IPS-15b (cell line): ENCODE measurements at regions not wholly inside any gene's neighbourhood (a gene's known extent, or its start where the extent isn't known, plus 50 kb on each side); places are given as distances from the start of the nearest gene placed in this dataset.

Experiments
- H3K27me3 ChIP-seq: one replicate; pipeline ENCODE4 v1.6.1; 2013; ENCODE audit warnings: low read length; ENCODE audit not compliant: control insufficient read depth, insufficient read depth
- H3K36me3 ChIP-seq: one replicate; pipeline ENCODE4 v1.6.1; 2013; ENCODE audit warnings: low read length; ENCODE audit not compliant: control insufficient read depth, insufficient read depth
- H3K4me1 ChIP-seq: one replicate; pipeline ENCODE4 v1.6.1; 2013; ENCODE audit warnings: mild to moderate bottlenecking, low read length; ENCODE audit not compliant: control insufficient read depth, insufficient read depth
- H3K4me3 ChIP-seq: one replicate; pipeline ENCODE4 v1.5.1; 2013; ENCODE audit warnings: low read depth, low read length
- H3K9ac ChIP-seq: one replicate; pipeline ENCODE4 v1.6.1; 2013; ENCODE audit warnings: low read depth, mild to moderate bottlenecking, low read length
- H3K9me3 ChIP-seq: one replicate; pipeline ENCODE4 v1.6.1; 2013; ENCODE audit warnings: mild to moderate bottlenecking, low read length; ENCODE audit not compliant: control insufficient read depth, insufficient read depth

- Histone ChIP-seq H3K9ac (no peak overlapping the region), H3K9me3 (no peaks in the 10 kb centered on the region), H3K4me1 (no peaks in the 10 kb centered on the region), H3K36me3 (no peaks in the 10 kb centered on the region), H3K27me3 (no peaks in the 10 kb centered on the region), H3K4me3 (no peak overlapping the region)
These were observed 560.0 kb upstream of the KLHL1 start for GRCh38 chr13:70668293-70668692.

GRCh38 chr13:70666883-70667556 is 558.8 kb upstream of the KLHL1 start:
- H3K36me3 ChIP-seq: no peaks in the 10 kb centered on the region
- no peaks in the 10 kb centered on the region for H3K4me1 ChIP-seq
- H3K4me3 ChIP-seq: no peak overlapping the region
- no peaks in the 10 kb centered on the region for H3K27me3 ChIP-seq
- no peaks in the 10 kb centered on the region for H3K9me3 ChIP-seq
- no peak overlapping the region for H3K9ac ChIP-seq

GRCh38 chr13:70662231-70662940 is 554.1 kb upstream of the KLHL1 start:
- Histone ChIP-seq H3K27me3 (no peaks in the 10 kb centered on the region), H3K36me3 (no peaks in the 10 kb centered on the region), H3K4me3 (no peak overlapping the region), H3K9ac (no peak overlapping the region), H3K9me3 (no peaks in the 10 kb centered on the region), H3K4me1 (no peaks in the 10 kb centered on the region)

GRCh38 chr13:70644052-70644451 is 535.8 kb upstream of the KLHL1 start:
- H3K36me3 ChIP-seq: no peaks in the 10 kb centered on the region
- no peaks in the 10 kb centered on the region for H3K9me3 ChIP-seq
- H3K9ac ChIP-seq: no peak overlapping the region
- no peaks in the 10 kb centered on the region for H3K4me1 ChIP-seq
- no peak overlapping the region for H3K4me3 ChIP-seq
- no peaks in the 10 kb centered on the region for H3K27me3 ChIP-seq

DNA sequence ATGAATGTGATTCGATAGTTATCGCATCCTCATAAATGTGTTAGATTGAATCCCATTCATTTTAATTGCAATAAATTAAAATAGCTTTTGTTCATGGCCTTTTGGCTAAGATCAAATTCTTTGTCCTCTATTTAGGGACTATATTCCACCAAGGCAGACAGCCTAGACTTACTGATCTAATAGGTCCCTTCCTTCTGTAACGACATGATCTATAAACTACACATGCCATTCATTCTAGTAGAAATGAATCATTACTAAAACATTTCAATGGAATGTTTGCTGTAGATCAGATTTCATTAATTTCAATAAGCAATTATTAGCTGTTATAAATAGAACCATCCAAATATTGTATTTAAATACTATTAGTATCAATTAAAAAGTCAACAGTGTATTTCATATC is 526.6 kb upstream of the KLHL1 start:
- no peaks in the 10 kb centered on the region for H3K36me3 ChIP-seq
- H3K4me3 ChIP-seq: no peak overlapping the region
- H3K4me1 ChIP-seq: no peaks in the 10 kb centered on the region
- H3K27me3 ChIP-seq: peaks cover 32% of the 10 kb centered on the region
- no peaks in the 10 kb centered on the region for H3K9me3 ChIP-seq
- no peak overlapping the region for H3K9ac ChIP-seq

GRCh38 chr13:70630247-70630646 is 522.0 kb upstream of the KLHL1 start:
- Histone ChIP-seq H3K9ac (no peak overlapping the region), H3K9me3 (no peaks in the 10 kb centered on the region), H3K27me3 (peaks cover 64% of the 10 kb centered on the region), H3K36me3 (no peaks in the 10 kb centered on the region), H3K4me3 (no peak overlapping the region), H3K4me1 (no peaks in the 10 kb centered on the region)

DNA sequence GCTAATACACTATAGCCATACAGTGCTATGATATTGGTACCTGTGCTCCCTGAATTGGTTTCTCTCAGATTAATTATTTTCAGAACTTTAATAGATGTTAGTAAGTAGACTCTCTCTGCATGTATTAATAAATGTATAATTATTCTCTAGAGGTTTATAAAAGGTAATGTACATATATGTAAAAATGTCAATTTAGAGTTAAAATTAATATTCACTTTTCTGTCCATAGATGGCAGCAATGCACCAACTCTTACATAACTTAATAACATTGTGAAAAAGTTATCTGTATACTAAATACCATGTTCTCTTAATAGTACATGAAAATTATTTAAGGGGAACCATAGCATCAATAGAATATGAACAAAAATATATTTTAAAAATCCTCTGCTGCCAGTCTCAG is 515.0 kb upstream of the KLHL1 start:
- H3K9ac ChIP-seq: no peak overlapping the region
- H3K9me3 ChIP-seq: no peaks in the 10 kb centered on the region
- H3K27me3 ChIP-seq: peaks cover 15% of the 10 kb centered on the region
- no peaks in the 10 kb centered on the region for H3K4me1 ChIP-seq
- no peaks in the 10 kb centered on the region for H3K36me3 ChIP-seq
- H3K4me3 ChIP-seq: no peak overlapping the region

GRCh38 chr13:70622796-70623195 is 514.5 kb upstream of the KLHL1 start:
- Histone ChIP-seq H3K9ac (no peak overlapping the region), H3K27me3 (peaks cover 10% of the 10 kb centered on the region), H3K4me3 (no peak overlapping the region), H3K36me3 (no peaks in the 10 kb centered on the region), H3K9me3 (no peaks in the 10 kb centered on the region), H3K4me1 (no peaks in the 10 kb centered on the region)

DNA sequence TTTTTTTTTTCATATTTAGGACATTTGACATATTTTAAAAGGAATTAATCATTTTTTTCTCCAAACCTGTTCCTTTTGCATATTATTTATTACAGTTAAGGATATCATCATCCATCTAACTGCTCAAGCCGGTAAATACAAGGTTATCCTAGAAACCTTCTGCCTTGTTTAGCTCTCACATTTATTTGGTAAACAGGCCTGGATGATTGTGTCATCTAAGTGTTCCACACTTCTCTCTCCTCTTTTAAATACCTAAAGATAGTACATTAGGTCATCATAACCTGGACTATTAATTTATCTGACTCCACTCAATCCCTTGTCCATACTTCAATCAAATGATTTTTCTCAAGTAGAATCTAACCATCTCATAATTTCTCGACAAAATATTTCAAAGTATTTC is 511.7 kb upstream of the KLHL1 start:
- no peak overlapping the region for H3K9ac ChIP-seq
- H3K9me3 ChIP-seq: no peaks in the 10 kb centered on the region
- H3K4me3 ChIP-seq: no peak overlapping the region
- H3K4me1 ChIP-seq: no peaks in the 10 kb centered on the region
- H3K27me3 ChIP-seq: no peaks in the 10 kb centered on the region
- no peaks in the 10 kb centered on the region for H3K36me3 ChIP-seq

DNA sequence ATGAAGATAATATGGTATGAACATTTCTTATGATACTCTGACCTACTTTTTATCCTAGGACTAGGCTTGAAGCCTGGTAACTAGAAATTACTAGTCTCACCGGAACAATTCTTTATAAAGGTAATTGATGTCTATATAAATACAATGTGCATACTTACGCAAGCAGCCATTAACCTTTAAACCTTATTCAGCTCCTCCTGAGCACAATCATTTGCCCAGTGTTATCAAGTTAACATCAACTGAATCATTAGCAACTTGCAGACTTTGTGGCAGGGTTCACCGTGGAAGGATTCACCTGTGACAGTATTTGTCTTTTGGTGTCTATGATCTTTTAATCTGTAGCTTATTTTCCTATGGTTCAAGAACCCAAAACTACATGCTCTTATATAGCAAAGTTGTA is 508.6 kb upstream of the KLHL1 start:
- Histone ChIP-seq H3K9me3 (no peaks in the 10 kb centered on the region), H3K4me1 (no peaks in the 10 kb centered on the region), H3K27me3 (no peaks in the 10 kb centered on the region), H3K4me3 (no peak overlapping the region), H3K9ac (no peak overlapping the region), H3K36me3 (no peaks in the 10 kb centered on the region)

- Histone ChIP-seq H3K9ac (no peak overlapping the region), H3K9me3 (no peaks in the 10 kb centered on the region), H3K27me3 (no peaks in the 10 kb centered on the region), H3K4me3 (no peak overlapping the region), H3K36me3 (no peaks in the 10 kb centered on the region), H3K4me1 (no peaks in the 10 kb centered on the region)
These were observed 505.0 kb upstream of the KLHL1 start for GRCh38 chr13:70613295-70613694.

DNA sequence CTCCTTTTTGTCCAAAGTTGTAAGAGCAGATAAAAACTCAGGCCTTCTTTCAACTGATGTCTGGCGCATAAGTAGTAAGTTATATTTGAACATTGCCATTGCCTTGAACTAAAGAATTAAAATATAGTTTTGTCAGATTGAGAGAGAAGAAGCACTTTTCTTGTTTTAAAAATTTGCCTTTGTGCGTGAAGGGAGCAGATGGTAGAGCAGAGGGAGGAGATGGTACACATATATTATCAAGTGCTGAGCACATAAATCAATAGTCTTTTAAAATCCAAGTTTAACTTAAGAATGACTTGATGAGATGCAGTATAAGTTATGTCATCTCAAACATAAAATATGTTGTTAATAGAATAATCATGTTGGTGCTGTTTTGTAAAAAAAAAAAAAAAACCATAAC is 504.6 kb upstream of the KLHL1 start:
- no peaks in the 10 kb centered on the region for H3K4me1 ChIP-seq
- H3K9ac ChIP-seq: no peak overlapping the region
- no peaks in the 10 kb centered on the region for H3K36me3 ChIP-seq
- no peaks in the 10 kb centered on the region for H3K9me3 ChIP-seq
- H3K4me3 ChIP-seq: no peak overlapping the region
- H3K27me3 ChIP-seq: no peaks in the 10 kb centered on the region
